Naive thymus-derived CD8-positive, alpha-beta T cell (primary cell): ENCODE measurements at regions not wholly inside any gene's neighbourhood (a gene's known extent, or its start where the extent isn't known, plus 50 kb on each side); places are given as distances from the start of the nearest gene placed in this dataset.

Experiments
- ATAC-seq, 2 donors: fragments of 150-1000 bp; cut with Tn5 transposase in 1 of 2; sonication (Bioruptor Pico), chemical (Tn5 transposase) in 1 of 2; 1 replicate in 1 of 2; 2 replicates in 1 of 2; pipeline ENCODE4 v1.10.0; 2021; ENCODE audit warnings: mild to moderate bottlenecking in 2 of 2, moderate library complexity in 2 of 2
- POLR2A ChIA-PET: fragments of 350-600 bp; sonication (Branson Sonifier 250); formaldehyde crosslinking; loops from one replicate; lab custom pipeline; 2021; ENCODE audit warnings: antibody characterized with exemption; lab: Charles Lee
- DNase-seq, 10 donors: peaks; one replicate each; pipeline versions ENCODE4 v3.0.0 to v3.0.0-alpha.2; 2020 to 2022
- H3K27ac Mint-ChIP-seq, 10 donors: one replicate each; pipeline ENCODE4 v1.8.0; 2020 to 2022; ENCODE audit warnings: mild to moderate bottlenecking in 10 of 10, mixed read lengths in 10 of 10, moderate library complexity in 4 of 10, inconsistent platforms in 1 of 10
- H3K27me3 Mint-ChIP-seq, 5 donors: one replicate each; pipeline ENCODE4 v1.8.0; 2021 to 2022; ENCODE audit warnings: mixed read lengths in 5 of 5
- H3K36me3 Mint-ChIP-seq, 3 donors: one replicate each; pipeline ENCODE4 v1.8.0; 2020 to 2022; ENCODE audit warnings: mixed read lengths in 3 of 3, mild to moderate bottlenecking in 2 of 3, inconsistent platforms in 1 of 3
- H3K4me1 Mint-ChIP-seq, 4 donors: one replicate each; pipeline ENCODE4 v1.8.0; 2021 to 2022; ENCODE audit warnings: mixed read lengths in 4 of 4
- H3K4me3 Mint-ChIP-seq, 10 donors: one replicate each; pipeline ENCODE4 v1.8.0; 2020 to 2022; ENCODE audit warnings: mild to moderate bottlenecking in 10 of 10, mixed read lengths in 10 of 10, moderate library complexity in 6 of 10, inconsistent platforms in 1 of 10
- H3K9me3 Mint-ChIP-seq, 9 donors: one replicate each; pipeline ENCODE4 v1.8.0; 2020 to 2022; ENCODE audit warnings: mixed read lengths in 9 of 9, mild to moderate bottlenecking in 3 of 9, inconsistent platforms in 1 of 9, moderate library complexity in 1 of 9

DNA sequence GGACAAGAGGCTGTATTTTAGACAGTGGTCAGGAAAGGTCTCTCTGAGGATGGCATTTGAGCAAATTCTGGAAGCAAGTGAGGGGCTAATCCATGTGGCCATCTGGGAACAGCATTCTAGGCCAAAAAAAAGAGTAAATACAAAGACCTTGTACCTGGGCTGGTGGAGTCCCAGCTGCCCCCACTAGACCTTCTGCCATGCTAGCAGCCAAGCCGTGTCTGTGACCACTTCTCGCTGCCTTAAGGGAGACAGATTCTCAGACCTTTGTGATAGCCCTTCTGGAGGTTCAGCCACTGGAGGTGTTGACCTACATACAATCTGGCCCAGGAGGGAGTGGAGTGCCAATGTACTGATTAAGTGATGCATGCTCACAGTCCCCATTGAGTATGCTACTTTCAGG is 506.2 kb downstream of the MID1IP1 start:
- H3K9me3 Mint-ChIP-seq: peaks cover 0 to 18% (median 2%) of the 10 kb centered on the region in 9 donors
- H3K4me3 Mint-ChIP-seq: peak overlapping the region in 1 of 10 donors; percentile 81
- H3K4me1 Mint-ChIP-seq: peaks cover 25 to 64% (median 56%) of the 10 kb centered on the region in 4 donors
- peaks cover 0 to 3% (median 1%) of the 10 kb centered on the region in 3 donors for H3K36me3 Mint-ChIP-seq
- DNase-seq (no peak), ATAC-seq (no peak)
- POLR2A ChIA-PET: no interaction called here
- no peaks in the 10 kb centered on the region for H3K27me3 Mint-ChIP-seq
- peak overlapping the region in 9 of 10 donors; percentile 1 to 100 (median 87) for H3K27ac Mint-ChIP-seq

DNA sequence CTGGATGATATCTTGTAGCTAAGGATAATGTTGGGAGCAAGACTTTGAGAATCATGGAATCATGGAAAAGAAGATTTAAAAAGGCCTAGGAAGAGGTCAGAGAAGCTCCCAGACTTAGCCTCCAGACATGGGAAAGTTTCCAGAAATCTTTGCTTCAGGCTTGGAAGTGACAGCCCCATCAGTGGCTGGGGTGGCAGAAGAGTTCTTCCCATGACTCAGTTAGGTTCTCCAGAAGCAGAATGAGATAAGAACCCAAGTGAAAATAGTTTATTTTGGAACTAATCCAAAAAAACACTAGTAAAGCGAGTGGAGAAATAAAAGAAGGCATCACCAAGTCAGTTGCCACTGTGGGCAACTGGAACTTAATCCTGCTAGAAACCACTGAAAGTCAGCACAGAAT is 506.9 kb downstream of the MID1IP1 start:
- no peak for DNase-seq
- Mint-ChIP-seq H3K27me3 (no peaks in the 10 kb centered on the region), H3K4me1 (peaks cover 28 to 71% (median 62%) of the 10 kb centered on the region in 4 donors), H3K36me3 (peaks cover 0 to 3% (median 1%) of the 10 kb centered on the region in 3 donors), H3K4me3 (peak overlapping the region in 2 of 10 donors; percentile 28 to 81), H3K9me3 (peaks cover 0 to 16% (median 2%) of the 10 kb centered on the region in 9 donors), H3K27ac (peak overlapping the region in 9 of 10 donors; percentile 13 to 100 (median 92))
- POLR2A ChIA-PET: no interaction called here
- no peak for ATAC-seq

DNA sequence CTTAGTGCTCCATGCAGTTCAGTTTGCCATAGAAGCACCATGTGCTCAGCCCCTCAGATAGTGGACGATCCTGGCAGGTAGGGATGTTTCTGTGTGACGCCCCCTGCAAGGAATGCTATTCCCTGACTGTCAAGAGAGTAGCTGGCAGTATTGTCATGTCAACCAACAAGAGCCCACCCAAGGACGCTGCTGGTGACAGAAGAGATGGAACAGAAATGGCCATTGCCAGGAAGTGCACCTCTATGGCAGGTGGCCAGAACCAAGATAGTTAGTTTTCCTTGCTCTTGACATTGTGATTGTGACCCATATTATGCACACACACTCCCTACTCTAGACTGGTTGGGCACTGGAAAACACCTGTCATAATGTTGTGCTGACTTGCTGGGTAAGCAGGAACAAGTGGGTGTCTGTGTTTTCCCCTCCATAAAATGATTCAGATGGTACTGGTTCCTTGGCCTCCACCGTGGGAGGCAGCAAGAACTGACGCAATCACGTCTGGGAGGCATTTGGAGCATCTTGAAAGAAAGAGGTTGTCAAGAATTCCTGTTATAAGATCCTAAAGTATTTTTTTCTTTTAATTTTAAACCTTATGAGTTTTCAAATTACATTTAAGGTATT is 507.9 kb downstream of the MID1IP1 start:
- DNase-seq: peak in 6 of 10 donors; percentile 5 to 46 (median 30)
- H3K27me3 Mint-ChIP-seq: no peaks in the 10 kb centered on the region
- peak; percentile 77 to 83 for ATAC-seq
- peaks cover 0 to 14% (median 2%) of the 10 kb centered on the region in 9 donors for H3K9me3 Mint-ChIP-seq
- H3K4me3 Mint-ChIP-seq: peak overlapping the region; percentile 3 to 83 (median 74)
- POLR2A ChIA-PET: interaction anchor here (0.7 to 2.1 kb wide), 3 partner anchors 10 to 228 kb away, joined by 4 to 7 read pairs (median 6); no protein-coding TSS in a partner anchor
- H3K36me3 Mint-ChIP-seq: peaks cover 0 to 3% (median 1%) of the 10 kb centered on the region in 3 donors
- H3K4me1 Mint-ChIP-seq: peaks cover 29 to 79% (median 67%) of the 10 kb centered on the region in 4 donors
- peak overlapping the region; percentile 92 to 100 (median 98) for H3K27ac Mint-ChIP-seq

DNA sequence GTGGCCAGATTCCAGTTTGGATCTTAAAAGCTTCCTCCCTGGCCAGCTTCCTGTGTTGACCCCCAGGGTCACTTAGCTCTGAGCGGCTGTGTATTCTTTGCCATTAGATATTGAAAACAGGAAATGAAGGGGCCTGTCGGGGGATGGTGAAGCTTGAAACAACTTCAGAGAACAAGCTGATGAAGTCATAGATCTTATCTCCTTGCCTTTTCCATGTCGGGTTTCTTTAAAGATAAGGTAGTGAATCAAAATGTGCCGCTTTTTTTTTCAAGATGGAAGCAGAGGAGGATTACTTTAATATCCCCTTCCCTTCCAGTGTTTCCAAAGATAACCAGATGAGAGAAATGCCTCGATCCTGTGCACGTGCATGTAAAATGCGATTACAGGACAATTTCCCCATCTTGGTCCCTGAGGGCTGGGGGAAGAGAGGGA is 508.5 kb downstream of the MID1IP1 start:
- POLR2A ChIA-PET: interaction anchor here (0.7 to 2.1 kb wide), 3 partner anchors 9 to 227 kb away, joined by 4 to 7 read pairs (median 6); no protein-coding TSS in a partner anchor
- peak overlapping the region; percentile 92 to 100 (median 98) for H3K27ac Mint-ChIP-seq
- DNase-seq (peak; percentile 6 to 80 (median 49)), ATAC-seq (peak; percentile 75 to 84)
- H3K36me3 Mint-ChIP-seq: peaks cover 0 to 3% (median 1%) of the 10 kb centered on the region in 3 donors
- H3K9me3 Mint-ChIP-seq: peaks cover 0 to 10% (median under 1%) of the 10 kb centered on the region in 9 donors
- H3K27me3 Mint-ChIP-seq: no peaks in the 10 kb centered on the region
- H3K4me3 Mint-ChIP-seq: peak overlapping the region; percentile 22 to 91 (median 75)
- H3K4me1 Mint-ChIP-seq: peaks cover 29 to 79% (median 67%) of the 10 kb centered on the region in 4 donors

DNA sequence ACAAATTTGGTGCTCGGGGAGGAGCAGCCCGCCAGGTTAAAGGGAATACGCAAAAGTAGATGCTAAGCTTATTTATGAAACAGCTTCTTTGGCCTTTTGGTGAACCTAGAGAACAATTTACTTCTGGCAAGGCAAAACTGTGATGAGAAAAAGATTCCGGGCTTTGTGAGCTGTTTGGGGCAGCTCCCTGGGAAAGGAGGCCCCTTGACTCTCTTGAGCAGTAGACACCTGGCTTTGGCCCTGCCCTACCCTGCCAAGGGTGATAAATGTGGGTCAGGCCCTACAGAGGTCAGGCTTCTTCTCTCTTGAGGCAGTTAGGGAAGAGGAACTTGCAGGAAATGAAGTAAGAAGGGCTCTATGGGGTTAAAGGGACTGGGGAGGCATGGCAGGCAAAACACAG is 509.6 kb downstream of the MID1IP1 start:
- Mint-ChIP-seq H3K4me3 (peak overlapping the region; percentile 12 to 82 (median 68)), H3K27me3 (no peaks in the 10 kb centered on the region), H3K9me3 (peaks cover 0 to 7% (median 0%) of the 10 kb centered on the region in 9 donors), H3K27ac (peak overlapping the region; percentile 92 to 100 (median 98)), H3K36me3 (peaks cover 0 to 1% (median 0%) of the 10 kb centered on the region in 3 donors), H3K4me1 (peaks cover 28 to 73% (median 66%) of the 10 kb centered on the region in 4 donors)
- ATAC-seq (no peak), DNase-seq (no peak)
- POLR2A ChIA-PET: interaction anchor here (0.7 kb wide), 2 partner anchors 43 to 508 kb away, joined by 4 read pairs; no protein-coding TSS in a partner anchor

DNA sequence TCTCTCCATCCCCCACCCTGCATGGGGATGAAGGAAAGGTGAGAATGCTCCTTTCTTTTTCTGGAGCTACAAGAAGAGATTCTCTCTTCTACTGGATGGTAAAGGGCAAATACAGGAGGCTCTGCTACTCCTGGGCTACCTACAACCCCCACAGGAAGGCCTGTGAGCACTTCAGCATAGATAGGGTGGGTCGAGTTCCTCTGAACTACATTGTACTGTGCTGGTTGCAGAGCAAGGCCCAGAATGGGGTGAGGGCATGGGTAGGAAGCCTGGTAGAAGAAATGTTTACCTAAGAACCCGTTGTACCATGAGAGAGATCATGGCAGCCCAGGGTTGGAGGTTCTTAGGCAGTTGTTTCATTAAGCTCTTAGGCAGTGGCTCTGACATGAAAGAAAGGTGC is 510.4 kb downstream of the MID1IP1 start:
- peak in 2 of 10 donors; percentile 21 to 24 for DNase-seq
- POLR2A ChIA-PET: no interaction called here
- peak overlapping the region; percentile 92 to 100 (median 98) for H3K27ac Mint-ChIP-seq
- peak overlapping the region in 7 of 10 donors; percentile 5 to 81 (median 49) for H3K4me3 Mint-ChIP-seq
- peak; percentile 20 to 34 for ATAC-seq
- no peaks in the 10 kb centered on the region for H3K27me3 Mint-ChIP-seq
- peaks cover 29 to 69% (median 64%) of the 10 kb centered on the region in 4 donors for H3K4me1 Mint-ChIP-seq
- H3K36me3 Mint-ChIP-seq: peaks cover 0 to 3% (median 0%) of the 10 kb centered on the region in 3 donors
- H3K9me3 Mint-ChIP-seq: peaks cover 0 to 4% (median 0%) of the 10 kb centered on the region in 9 donors

DNA sequence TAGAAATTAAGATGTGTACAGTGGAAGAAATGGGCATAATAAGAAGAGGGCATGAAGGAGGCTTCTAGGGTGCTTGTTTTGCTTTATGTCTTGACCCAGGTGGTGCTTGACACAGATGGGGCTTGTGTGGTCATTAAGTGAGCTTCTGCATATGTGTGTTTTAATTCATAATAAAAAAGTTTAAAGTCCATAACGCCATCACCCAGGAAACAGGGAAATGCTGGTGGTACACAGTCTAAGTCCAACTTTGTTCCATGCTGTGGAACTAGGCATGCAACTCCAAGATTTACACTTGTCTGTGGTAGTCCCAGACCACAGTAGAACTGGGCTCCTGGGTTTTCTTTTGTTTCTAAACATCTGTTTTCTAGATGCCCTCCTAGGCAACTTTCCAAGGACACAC is 511.9 kb downstream of the MID1IP1 start:
- H3K27me3 Mint-ChIP-seq: no peaks in the 10 kb centered on the region
- H3K9me3 Mint-ChIP-seq: peaks cover 0 to 4% (median 0%) of the 10 kb centered on the region in 9 donors
- peaks cover 26 to 59% (median 56%) of the 10 kb centered on the region in 4 donors for H3K4me1 Mint-ChIP-seq
- DNase-seq (no peak), ATAC-seq (no peak)
- POLR2A ChIA-PET: no interaction called here
- H3K4me3 Mint-ChIP-seq: no peak overlapping the region
- H3K27ac Mint-ChIP-seq: peak overlapping the region in 5 of 10 donors; percentile 11 to 100 (median 73)
- peaks cover 0 to 1% (median 0%) of the 10 kb centered on the region in 3 donors for H3K36me3 Mint-ChIP-seq

DNA sequence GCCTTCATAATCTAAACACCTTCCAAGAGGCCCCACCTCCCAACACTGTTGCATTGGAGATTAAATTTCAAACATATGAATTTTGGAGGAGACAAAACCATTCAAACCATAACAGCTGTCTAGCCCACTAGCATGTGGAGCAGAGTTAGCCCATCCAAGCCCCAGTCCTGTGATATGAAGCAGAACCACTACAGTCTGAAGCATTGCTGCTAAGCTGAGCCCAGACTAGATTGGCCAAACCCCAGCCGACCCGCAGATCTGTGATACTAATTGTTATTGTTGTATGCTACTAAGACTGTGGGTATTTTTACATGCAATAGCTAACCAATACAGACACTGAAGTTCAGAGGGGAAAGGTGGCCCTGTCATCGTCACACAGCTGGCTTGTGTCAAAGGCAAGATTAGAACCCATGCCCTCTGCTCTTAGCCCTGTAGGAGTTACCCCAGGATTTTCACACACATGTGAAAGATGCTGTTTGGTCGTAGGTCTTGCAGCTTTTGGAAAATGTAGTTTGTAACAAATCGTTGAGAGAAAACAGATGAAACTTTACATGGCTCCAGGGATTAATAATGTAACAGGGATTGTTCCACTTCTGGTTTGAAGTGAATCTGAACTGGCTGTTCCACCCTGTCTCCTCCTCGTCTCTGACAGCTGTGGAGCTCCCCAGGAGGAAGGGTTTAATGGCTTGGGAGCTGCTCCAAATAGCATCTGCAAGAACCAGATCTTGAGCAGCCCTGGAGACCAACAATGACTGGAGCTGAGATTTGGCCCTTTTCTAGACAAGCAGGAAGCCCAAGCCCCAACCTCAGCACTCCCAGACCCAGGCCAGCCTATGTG is 517.5 kb downstream of the MID1IP1 start:
- Mint-ChIP-seq H3K27ac (peak overlapping the region in 3 of 10 donors; percentile 0 to 40 (median 27)), H3K4me1 (peaks cover 5 to 29% (median 22%) of the 10 kb centered on the region in 4 donors), H3K36me3 (peaks cover 0 to 1% (median 0%) of the 10 kb centered on the region in 3 donors), H3K9me3 (peaks cover 0 to 3% (median 0%) of the 10 kb centered on the region in 9 donors), H3K4me3 (no peak overlapping the region), H3K27me3 (no peaks in the 10 kb centered on the region)
- DNase-seq: no peak
- POLR2A ChIA-PET: interaction anchor here (1.9 kb wide), 1 partner anchor 9 kb away, joined by 6 read pairs; no protein-coding TSS in a partner anchor
- ATAC-seq: no peak

DNA sequence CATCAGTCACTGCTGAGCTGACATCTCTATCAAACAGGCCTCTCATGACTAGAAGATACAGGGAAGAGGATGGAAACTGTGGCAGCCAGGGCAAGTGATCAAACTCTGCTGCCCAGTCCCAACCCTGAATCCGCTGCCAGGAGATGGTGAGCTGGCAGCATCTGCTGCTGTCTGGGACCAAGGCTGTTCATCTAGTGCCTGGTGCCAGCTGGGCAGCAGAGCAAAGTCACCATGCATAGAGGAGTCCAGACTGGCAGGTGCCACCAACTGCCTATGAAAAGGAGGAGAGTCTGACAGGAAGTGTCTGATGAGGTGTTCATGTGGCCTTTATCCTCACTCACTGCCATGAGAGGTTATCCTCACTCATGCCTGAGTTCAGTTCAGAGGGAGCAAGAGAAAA is 518.9 kb downstream of the MID1IP1 start:
- peaks cover 6 to 26% (median 20%) of the 10 kb centered on the region in 4 donors for H3K4me1 Mint-ChIP-seq
- H3K27ac Mint-ChIP-seq: peak overlapping the region in 3 of 10 donors; percentile 26 to 65 (median 34)
- H3K9me3 Mint-ChIP-seq: peaks cover 0 to 3% (median 0%) of the 10 kb centered on the region in 9 donors
- peaks cover 0 to 1% (median 0%) of the 10 kb centered on the region in 3 donors for H3K36me3 Mint-ChIP-seq
- POLR2A ChIA-PET: interaction anchor here (1.9 kb wide), 1 partner anchor 11 kb away, joined by 6 read pairs; no protein-coding TSS in a partner anchor
- H3K27me3 Mint-ChIP-seq: no peaks in the 10 kb centered on the region
- ATAC-seq (no peak), DNase-seq (no peak)
- no peak overlapping the region for H3K4me3 Mint-ChIP-seq

DNA sequence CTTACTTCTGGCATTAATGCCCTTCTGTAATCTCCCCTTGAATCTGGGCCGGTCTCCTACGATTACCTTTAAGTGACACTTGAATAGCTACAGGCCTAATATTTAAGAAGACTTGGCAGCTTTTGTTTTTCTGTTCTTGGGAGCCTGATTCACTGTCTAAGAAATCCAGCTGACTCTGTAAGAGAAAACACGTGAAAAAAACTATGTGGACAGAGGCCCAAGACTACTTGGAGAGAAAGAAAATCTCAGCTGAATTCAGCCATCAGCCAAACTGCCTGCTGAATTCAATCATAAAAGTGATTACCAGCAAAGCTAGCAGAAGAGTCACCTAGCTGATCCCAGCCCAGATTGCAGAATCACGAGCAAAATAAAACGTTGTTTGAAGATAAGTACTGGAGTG is 521.2 kb downstream of the MID1IP1 start:
- ATAC-seq: no peak
- H3K9me3 Mint-ChIP-seq: peaks cover 0 to 3% (median 0%) of the 10 kb centered on the region in 9 donors
- peaks cover 8 to 32% (median 29%) of the 10 kb centered on the region in 4 donors for H3K4me1 Mint-ChIP-seq
- H3K27me3 Mint-ChIP-seq: no peaks in the 10 kb centered on the region
- POLR2A ChIA-PET: no interaction called here
- no peak overlapping the region for H3K27ac Mint-ChIP-seq
- DNase-seq: no peak
- no peaks in the 10 kb centered on the region for H3K36me3 Mint-ChIP-seq
- H3K4me3 Mint-ChIP-seq: no peak overlapping the region

DNA sequence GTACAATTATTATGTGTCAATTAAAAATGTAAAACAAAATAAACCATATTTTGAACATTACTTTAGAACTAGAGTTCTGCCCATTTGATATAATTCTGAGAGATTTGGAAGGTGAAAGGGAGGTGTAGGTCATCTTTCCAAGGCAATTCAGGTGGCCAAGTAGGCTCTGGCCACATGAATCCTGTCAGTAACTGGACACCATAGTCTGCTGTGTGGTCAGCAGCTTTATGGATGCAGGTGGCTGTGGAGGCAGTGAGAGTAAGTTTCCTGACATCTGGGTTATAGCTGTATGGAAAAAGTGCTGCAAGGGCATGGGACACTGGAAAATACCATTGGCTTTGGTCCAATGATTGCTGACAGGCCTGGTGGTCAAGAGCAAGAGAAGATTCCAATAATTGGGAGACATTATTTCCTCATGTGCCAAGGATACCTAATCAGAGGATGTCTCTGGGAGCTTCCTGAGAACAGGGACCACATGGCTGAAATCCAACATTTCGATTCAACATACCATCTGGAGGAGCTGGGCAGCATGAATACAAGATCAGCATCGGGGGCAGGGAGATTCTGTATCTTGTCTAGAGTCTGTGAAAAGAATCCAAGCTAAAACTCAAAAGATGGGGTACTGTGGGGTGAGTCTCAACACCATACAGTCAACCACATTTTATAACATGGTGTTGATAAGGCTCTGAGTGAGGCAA is 523.1 kb downstream of the MID1IP1 start:
- H3K9me3 Mint-ChIP-seq: peaks cover 0 to 3% (median 0%) of the 10 kb centered on the region in 9 donors
- peaks cover 15 to 38% (median 29%) of the 10 kb centered on the region in 4 donors for H3K4me1 Mint-ChIP-seq
- POLR2A ChIA-PET: no interaction called here
- H3K27ac Mint-ChIP-seq: peak overlapping the region in 1 of 10 donors; percentile 43
- DNase-seq: no peak
- no peak for ATAC-seq
- no peak overlapping the region for H3K4me3 Mint-ChIP-seq
- no peaks in the 10 kb centered on the region for H3K36me3 Mint-ChIP-seq
- H3K27me3 Mint-ChIP-seq: peaks cover 0 to 1% (median 0%) of the 10 kb centered on the region in 5 donors
